ENCODE measurements at regions not wholly inside any gene's neighbourhood (a gene's known extent, or its start where the extent isn't known, plus 50 kb on each side); places are given as distances from the start of the nearest gene placed in this dataset.

DNA sequence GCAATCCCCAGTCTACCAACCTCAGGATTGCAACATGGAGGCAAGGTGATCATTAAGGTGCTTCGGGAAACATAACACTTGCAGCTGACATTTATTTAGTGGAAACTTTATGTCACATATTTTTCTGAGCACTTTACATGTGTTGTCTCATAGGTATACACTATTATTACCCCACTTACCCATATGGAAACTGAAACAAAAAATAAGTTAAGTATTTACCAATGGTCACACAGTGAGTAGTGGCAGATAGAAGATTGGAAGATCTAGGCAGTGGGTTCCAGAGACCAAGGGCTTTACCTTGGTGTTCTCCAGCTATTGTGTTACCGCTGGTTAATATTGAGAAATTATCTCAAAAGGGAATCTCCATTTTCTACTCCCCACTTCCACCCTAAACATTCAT, 1279.1 kb upstream of the SORCS1 start:
- TF ChIP-seq POLR2AphosphoS5 (IDR thresholded peaks at IDR 0.05) (no peak), EZH2 (IDR thresholded peaks at IDR 0.05; ENCODE audit: borderline replicate concordance, insufficient read depth, low read length, poor library complexity, severe bottlenecking) (no peak), MXI1 (conservative IDR thresholded peaks at IDR 0.05; ENCODE audit: poor library complexity, severe bottlenecking) (no peak), TAF1 (IDR thresholded peaks at IDR 0.05; ENCODE audit: low read depth) (no peak), EP300 (conservative IDR thresholded peaks at IDR 0.05; ENCODE audit: poor library complexity, severe bottlenecking) (no peak), RAD21 (conservative IDR thresholded peaks at IDR 0.05) (no peak), SMC3 (conservative IDR thresholded peaks at IDR 0.05; ENCODE audit: poor library complexity) (no peak)
- TF ChIP-seq, protein P1, sequence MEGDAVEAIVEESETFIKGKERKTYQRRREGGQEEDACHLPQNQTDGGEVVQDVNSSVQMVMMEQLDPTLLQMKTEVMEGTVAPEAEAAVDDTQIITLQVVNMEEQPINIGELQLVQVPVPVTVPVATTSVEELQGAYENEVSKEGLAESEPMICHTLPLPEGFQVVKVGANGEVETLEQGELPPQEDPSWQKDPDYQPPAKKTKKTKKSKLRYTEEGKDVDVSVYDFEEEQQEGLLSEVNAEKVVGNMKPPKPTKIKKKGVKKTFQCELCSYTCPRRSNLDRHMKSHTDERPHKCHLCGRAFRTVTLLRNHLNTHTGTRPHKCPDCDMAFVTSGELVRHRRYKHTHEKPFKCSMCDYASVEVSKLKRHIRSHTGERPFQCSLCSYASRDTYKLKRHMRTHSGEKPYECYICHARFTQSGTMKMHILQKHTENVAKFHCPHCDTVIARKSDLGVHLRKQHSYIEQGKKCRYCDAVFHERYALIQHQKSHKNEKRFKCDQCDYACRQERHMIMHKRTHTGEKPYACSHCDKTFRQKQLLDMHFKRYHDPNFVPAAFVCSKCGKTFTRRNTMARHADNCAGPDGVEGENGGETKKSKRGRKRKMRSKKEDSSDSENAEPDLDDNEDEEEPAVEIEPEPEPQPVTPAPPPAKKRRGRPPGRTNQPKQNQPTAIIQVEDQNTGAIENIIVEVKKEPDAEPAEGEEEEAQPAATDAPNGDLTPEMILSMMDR (IDR thresholded peaks at IDR 0.05; ENCODE audit: poor library complexity, severe bottlenecking): no peak
